GM19438 (cell line): ENCODE measurements at regions not wholly inside any gene's neighbourhood (a gene's known extent, or its start where the extent isn't known, plus 50 kb on each side); places are given as distances from the start of the nearest gene placed in this dataset.
"Not testable (repeated sequence)": the region's sequence is repeated elsewhere in the genome, so short reads cannot be mapped to it uniquely, and the experiment has no call there.

Source experiments
- ATAC-seq: cut with Tn5 transposase; IDR thresholded peaks from one replicate; pipeline ENCODE4 v1.9.1; 2021; ENCODE audit warnings: low read depth; ENCODE audit not compliant: unreplicated experiment

DNA sequence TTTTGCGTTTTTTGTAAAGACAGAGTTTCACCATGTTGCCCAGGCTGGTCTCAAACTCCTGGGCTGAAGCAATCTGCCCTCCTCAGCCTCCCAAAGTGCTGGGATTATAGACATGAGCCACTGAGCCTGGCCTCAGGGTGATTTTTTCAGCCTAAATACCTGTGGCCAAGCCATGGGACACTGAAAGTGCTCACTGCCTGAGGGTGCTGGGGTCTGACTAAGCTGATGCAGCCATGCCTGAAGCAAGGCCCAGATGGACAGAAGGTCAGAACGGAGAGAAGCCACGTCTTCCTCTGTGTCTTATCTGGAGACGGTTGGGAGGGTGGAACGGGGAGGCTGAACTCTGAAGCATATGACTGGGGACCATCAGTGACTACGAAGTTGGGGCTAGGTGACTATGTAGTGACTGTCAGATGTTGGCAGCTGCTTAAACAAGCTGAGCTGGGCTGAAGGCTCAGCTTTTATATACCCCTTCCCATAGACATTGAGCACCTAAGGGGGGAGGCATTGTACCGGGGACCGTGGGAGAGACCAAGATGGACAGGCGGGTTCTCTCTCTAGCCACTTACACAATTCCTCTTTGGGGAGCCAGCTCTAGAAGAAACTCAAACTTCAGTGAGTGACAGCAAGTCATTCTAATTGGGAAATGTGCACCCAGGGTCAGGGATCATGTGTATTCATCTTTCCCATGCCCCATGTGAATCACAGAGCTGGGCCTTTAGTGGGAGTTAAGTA lies 73.3 kb upstream of the HABP2 start:
- no peak for ATAC-seq

DNA sequence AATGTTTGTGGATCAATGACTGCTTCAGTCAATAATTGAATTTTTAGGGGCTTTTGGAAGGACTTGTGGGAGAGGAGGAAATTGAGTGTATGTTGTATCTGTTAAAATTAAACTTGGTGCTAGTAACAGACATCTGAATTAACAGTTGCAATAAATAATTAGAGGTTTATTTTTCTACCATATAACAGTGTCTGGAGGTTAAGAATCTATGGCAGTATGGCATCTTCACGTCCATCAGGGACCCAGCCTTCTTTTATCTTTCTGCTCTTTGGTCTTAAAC lies 72.8 kb upstream of the HABP2 start:
- no peak for ATAC-seq

DNA sequence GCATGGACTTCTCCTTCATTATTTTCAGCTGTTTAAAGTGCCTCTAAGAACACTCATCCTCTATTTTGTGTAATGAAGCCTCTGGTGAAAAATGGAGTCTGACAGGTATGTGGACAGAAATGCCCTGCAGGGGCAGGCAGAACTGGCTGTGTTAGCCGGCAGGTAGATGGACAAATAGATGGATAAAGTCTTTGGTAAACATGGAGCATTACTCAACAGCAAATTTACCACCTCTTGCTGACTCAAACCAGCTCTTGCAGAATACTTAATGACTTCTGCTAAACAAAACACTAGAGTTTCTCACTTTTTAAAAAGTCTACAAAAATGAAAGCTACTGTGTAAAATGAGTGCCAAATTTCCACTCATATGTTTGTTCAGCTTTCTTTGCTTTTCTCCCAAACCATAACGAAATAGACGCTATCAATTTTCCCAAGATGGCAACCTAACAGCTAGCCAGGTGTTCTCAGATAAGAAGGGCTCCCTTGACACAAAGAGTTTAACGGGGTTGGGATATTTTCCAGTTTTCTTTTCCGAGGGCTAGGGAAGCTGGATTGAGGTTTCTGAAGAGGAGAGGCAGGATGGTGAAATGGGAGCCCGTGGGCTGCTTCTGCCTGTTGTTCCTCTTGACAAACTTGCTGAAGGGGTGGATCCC lies 71.9 kb upstream of the HABP2 start:
- no peak for ATAC-seq

GRCh38 chr10:113484487-113484886 lies 68.4 kb upstream of the HABP2 start:
- no peak for ATAC-seq

DNA sequence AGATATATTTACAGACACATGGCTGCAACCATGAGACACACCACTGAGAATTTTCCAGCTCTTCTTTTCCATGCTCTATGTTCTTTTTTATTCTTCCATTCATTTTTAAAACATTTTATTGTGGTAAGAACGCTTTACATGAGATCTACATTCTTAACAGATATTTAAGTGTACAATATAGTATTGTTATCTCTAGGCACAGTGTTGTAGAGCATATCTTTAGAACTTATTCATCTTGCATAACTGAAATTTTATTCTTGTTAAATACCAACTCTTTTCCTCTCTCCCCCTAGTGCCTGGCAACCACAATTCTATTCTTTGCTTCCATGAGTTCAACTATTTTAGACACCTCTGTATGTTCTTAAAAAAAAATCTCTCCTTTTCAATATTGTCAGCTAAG lies 67.1 kb upstream of the HABP2 start:
- ATAC-seq: no peak

DNA sequence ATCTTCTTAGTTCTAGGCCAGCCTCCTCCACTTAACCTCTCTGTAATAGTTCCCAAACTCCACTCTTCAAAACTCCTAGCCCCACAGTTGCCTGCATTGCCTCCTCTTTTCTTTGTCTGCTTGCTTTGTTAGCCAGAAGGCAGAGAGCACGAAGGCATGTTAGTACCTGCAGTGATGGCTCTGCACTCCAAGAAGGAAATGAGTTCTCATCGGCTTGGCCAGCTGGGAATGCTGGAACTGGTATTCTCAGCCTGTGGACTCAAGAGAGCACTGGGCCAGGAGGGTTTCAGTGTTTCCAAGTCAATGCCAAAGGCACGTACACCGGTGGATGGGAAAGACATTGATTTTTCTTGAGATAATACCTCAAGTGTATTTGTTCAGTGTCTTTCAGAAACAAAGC lies 66.3 kb upstream of the HABP2 start:
- no peak for ATAC-seq

GRCh38 chr10:113487154-113487553 lies 65.7 kb upstream of the HABP2 start:
- no peak for ATAC-seq

- ATAC-seq: no peak
These were observed 64.7 kb upstream of the HABP2 start for GRCh38 chr10:113488186-113488585.

GRCh38 chr10:113489522-113489921 lies 63.3 kb upstream of the HABP2 start:
- not testable (repeated sequence) for ATAC-seq

DNA sequence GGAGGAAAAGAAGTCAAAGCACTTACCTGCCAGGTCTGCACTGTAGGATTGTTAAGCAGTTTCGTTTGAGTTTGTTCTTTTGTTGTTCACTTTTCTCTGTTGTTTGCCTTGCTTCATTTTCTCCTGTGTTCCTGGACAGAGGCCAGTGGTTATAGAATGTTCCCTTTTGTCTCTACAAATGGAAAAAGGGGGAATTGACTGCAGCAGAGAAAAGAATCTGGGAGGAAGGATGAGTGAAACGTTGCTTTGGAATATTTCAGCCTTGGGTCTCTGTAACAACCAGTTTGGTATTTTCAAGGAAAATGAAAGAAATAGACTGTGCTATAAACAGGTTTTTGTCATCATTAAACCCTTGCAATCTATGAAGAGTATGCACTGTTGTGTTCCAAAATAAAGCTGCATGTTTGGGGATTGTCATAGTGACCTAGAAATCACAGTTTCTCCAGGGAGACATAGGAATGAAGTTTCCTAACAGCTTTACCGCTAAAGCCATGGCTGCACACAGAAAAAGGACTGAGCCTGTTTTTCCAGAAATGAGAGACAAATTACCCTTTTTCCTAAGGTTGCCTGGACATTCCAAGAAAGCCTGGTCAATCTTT lies 60.8 kb upstream of the HABP2 start:
- ATAC-seq: no peak

- no peak for ATAC-seq
These were observed 59.7 kb upstream of the HABP2 start for GRCh38 chr10:113493195-113493594.

DNA sequence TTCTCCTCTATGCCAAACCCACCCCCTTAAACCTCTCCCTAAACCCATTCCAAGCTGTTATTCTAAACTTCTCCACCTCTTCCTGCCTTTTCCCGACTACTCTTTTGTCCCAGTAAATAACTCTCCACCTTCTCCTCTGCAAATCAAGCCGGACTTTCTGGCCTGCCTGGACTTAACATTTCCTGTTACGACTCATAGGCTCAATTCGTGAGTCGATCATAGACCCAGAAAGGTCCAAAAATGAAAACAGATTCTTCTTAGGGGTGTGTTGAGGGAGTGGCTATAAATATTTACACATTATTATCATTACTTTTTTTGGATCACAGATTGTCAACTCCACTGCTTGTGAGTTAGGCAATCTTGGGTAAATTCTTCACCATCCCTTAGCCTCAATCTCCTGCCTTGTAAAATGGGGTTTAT lies 59.0 kb upstream of the HABP2 start:
- ATAC-seq: no peak

DNA sequence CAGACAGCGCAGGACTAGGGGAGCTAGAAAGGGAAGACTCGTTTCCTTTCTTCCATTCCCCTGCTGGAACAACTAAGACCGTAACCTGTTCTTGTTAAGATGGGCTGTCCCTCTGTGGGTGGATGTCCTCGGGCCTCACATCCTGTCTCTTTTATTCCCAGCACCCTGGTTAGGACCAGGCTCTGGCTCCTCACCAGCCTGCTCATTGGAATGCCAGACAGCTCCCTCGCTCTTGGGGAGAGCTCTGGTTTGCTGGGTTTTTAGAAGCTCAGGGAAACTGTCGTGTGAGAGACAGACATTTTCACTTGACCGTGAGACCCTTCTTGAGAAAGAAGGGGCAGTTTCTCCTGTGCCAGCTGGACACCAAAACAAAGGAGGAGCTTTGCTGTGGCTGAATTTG lies 58.1 kb upstream of the HABP2 start:
- no peak for ATAC-seq

DNA sequence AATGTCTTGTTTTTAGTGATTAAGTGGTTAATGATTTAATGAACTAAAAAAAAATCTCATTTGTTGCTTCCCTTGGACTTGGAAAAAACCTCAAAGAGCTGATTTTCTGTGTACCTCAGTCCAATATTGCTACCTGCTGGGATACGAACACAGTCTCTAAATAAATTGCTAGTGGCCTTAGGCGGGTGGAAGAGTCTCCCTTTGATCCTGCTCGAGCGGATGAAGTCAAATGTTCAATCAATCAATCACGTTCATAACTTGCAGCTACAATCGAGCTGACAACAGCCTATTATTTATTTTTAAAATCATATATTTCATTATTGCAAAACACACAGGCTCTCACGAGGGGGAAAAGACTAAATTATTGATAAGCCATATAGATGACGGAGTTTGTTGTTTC lies 57.3 kb upstream of the HABP2 start:
- no peak for ATAC-seq

DNA sequence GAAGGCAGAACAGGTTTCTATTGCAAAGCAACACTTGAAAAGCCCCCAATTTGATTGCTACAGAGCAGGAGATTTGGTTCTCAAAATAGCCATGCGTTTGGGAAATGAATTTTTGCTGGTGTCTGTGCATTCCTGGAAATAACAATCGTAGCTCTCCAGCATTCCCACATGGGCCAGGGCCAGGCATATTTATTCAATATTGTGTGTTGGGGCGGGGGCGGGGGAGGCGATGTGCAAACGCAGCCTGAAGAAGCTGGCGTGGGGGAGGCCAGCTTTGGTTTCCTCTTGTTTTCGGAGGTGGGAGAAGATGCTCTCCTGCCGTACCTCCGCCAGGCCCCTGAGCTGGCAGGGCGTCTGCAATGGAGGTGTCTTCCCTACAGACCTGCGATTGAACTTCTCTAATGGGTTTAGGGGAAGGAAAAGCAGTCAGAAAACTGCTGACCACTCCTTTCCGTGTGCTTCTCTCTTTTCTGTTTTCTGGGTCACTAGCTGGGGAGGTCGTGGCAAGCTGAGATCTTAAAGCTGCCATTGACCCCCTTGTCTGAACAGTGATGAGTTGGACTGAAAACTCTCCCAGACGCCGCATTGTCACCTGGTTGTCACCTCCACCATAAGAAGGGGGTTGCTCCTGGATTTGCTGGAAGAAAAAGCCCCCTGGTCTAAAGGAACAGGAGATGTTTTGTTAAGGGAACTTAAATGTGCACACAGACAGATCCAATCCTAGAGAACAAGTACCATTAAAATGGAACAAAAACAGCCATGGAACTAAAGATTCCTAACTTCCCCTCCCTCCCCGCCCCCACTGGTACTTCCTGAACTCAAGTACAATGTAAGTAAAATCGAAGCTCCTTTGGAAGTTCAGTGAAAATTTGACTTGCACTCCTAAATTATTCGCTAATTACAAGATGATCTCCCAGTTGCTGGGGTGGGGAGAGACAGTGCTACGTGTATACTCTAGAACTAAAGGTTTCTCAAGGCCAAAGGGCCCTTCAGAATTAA lies 56.4 kb upstream of the HABP2 start:
- ATAC-seq: no peak

DNA sequence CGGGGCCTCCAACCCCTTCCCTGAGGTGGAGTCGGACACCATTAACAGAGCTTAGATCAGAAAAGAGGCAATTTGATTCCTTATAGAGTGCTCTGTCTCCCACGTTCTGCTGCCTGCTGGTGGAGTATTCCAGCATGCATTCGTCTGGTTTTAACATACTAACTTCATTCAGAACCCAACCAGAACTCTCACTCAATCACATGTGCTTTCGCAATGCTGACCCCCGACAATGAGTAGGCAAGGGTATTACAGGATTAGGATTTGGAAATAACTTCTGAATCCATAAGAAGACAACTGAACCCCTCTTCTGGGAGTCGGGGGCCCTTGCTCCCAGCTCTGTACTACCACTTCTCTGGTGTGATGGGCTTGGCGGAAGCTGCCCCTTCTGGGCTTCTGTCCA lies 55.7 kb upstream of the HABP2 start:
- no peak for ATAC-seq

GRCh38 chr10:113498997-113499396 lies 53.9 kb upstream of the HABP2 start:
- no peak for ATAC-seq

- no peak for ATAC-seq
These were observed 53.0 kb upstream of the HABP2 start for GRCh38 chr10:113499806-113500205.

DNA sequence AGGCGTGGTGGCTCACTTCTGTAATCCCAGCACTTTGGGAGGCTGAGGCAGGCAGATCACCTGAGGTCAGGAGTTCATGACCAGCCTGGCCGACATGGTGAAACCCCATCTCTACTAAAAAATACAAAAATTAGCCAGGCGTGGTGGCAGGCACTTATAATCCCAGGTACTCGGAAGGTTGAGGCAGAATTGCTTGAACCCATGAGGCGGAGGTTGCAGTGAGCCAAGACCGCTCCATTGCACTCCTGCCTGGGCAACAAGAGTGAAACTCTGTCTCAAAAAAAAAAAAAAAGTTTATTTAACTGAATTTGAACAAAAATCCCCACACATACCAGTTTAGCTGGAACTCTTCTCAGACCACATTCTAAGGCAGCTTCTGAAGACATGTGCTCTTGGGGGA lies 51.8 kb upstream of the HABP2 start:
- ATAC-seq: not testable (repeated sequence)
